ENCODE measurements at regions not wholly inside any gene's neighbourhood (a gene's known extent, or its start where the extent isn't known, plus 50 kb on each side); places are given as distances from the start of the nearest gene placed in this dataset.

DNA sequence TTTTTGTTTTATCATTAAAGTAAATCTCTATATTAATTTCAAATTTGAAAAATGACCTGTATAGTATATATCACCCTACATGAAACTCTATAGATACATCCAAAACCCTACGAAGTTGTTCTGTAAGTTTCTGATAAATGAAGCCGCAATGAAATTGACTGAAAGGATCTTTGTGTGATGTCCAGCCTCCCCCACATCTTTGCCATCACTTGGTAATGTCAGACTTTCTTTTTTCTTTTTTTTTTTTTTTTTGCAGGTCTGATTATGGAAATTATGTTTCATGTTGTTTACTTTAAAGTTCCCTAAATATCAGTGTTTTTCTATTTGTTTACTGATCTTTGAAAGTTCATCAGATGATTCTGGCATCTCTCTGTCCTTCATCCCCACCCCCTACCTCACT is 155.6 kb upstream of the CDH4 start:
- H3K4me2 ChIP-seq (ENCODE audit: low read depth, low read length): no peak overlapping the region
- WGBS, 2 experiments (ENCODE audit: extremely low coverage in 2 of 2, insufficient read length in 1 of 2): no CpG with 5 or more reads among the region's 2 CpGs
- H2AFZ ChIP-seq (replicated peaks; ENCODE audit: low read length, poor library complexity): no peak overlapping the region
- ChIA-PET CTCF (no interaction called here), POLR2A (ENCODE audit: unreplicated experiment) (no interaction called here)
- no peaks in the 10 kb centered on the region for H3K27me3 ChIP-seq (ENCODE audit: control insufficient read depth, insufficient read depth, low read length)
- dilution Hi-C loops (cut with HindIII; ENCODE audit: low sequenced_read_pairs, unreplicated experiment): no loop called here
- H3K9me3 ChIP-seq (ENCODE audit: control insufficient read depth, insufficient read depth, low read length): peaks cover 5% of the 10 kb centered on the region
- in situ Hi-C loops (cut with MboI; ENCODE audit: low sequenced_read_pairs): no loop called here
- no peak overlapping the region for H3K27ac ChIP-seq (ENCODE audit: insufficient read depth, low read length)
- H3K4me1 ChIP-seq (ENCODE audit: control insufficient read depth, insufficient read depth, low read length): no peaks in the 10 kb centered on the region
- no peak overlapping the region for H3K56ac ChIP-seq (ENCODE audit: extremely low read depth, insufficient read depth, low read length)
- H4K8ac ChIP-seq (ENCODE audit: low read depth in 2 of 2, low read length in 2 of 2): no peak overlapping the region
- H3K9me1 ChIP-seq (ENCODE audit: insufficient read depth, low read length): no peaks in the 10 kb centered on the region
- no peak overlapping the region for H2BK120ac ChIP-seq (ENCODE audit: low read depth, low read length)
- H4K5ac ChIP-seq (ENCODE audit: low read depth, low read length): no peak overlapping the region
- no peak overlapping the region for H3K9ac ChIP-seq (ENCODE audit: low read depth, low read length)
- H2AK5ac ChIP-seq (ENCODE audit: low read depth, low read length): no peak overlapping the region
- no TSS peak for BruUV-seq (replicated peaks)
- no peak overlapping the region for H3K4me3 ChIP-seq (ENCODE audit: insufficient read depth, low read depth, low read length)
- no peaks in the 10 kb centered on the region for H3K79me1 ChIP-seq (ENCODE audit: low read depth in 1 of 2, low read length in 2 of 2)
- intact Hi-C loops (cut with micrococcal nuclease): no loop called here
- no peak overlapping the region for H2BK20ac ChIP-seq (ENCODE audit: low read depth, low read length)
- no peak overlapping the region for H3K23ac ChIP-seq (ENCODE audit: low read depth, low read length)
- H3K18ac ChIP-seq (ENCODE audit: low read depth, low read length): no peak overlapping the region
- ATAC-seq (ENCODE audit: low read depth) (no peak), DNase-seq (no peak)
- H3K14ac ChIP-seq (replicated peaks; ENCODE audit: low read depth, low read length): no peak overlapping the region
- no peaks in the 10 kb centered on the region for H4K20me1 ChIP-seq (ENCODE audit: insufficient read depth, low read length)
- H2BK15ac ChIP-seq (ENCODE audit: low read depth, low read length): no peak overlapping the region
- H3K36me3 ChIP-seq (ENCODE audit: control insufficient read depth, insufficient read depth, low read length): no peaks in the 10 kb centered on the region
- H4K91ac ChIP-seq (ENCODE audit: insufficient read depth, low read depth, low read length): no peak overlapping the region
- no peak overlapping the region for H2AK9ac ChIP-seq (replicated peaks; ENCODE audit: low read depth, low read length, poor library complexity)
- TF ChIP-seq CEBPB (IDR thresholded peaks at IDR 0.05; ENCODE audit: low read depth, low read length) (no peak), RAD21 (IDR thresholded peaks at IDR 0.05; ENCODE audit: low read length) (no peak), RCOR1 (IDR thresholded peaks at IDR 0.05; ENCODE audit: insufficient replicate concordance, low read length) (no peak), MAFK (IDR thresholded peaks at IDR 0.05; ENCODE audit: low read depth, low read length) (no peak), FOS (IDR thresholded peaks at IDR 0.05; ENCODE audit: low read depth, low read length) (no peak), POLR2A (IDR thresholded peaks at IDR 0.05; ENCODE audit: low read depth, low read length) (no peak)
- no peak overlapping the region for H3K4ac ChIP-seq (ENCODE audit: low read depth, low read length)
- H2BK5ac ChIP-seq (ENCODE audit: low read depth, low read length, poor library complexity, severe bottlenecking): no peak overlapping the region
